Neural crest cell (in vitro differentiated cells): ENCODE measurements at regions not wholly inside any gene's neighbourhood (a gene's known extent, or its start where the extent isn't known, plus 50 kb on each side); places are given as distances from the start of the nearest gene placed in this dataset.
A peak's percentile ranks its signal among the peaks of the same experiment; 100 is the strongest.

ENCODE experiments used
- DNase-seq: peaks from one replicate; pipeline ENCODE4 v3.0.0; 2021; ENCODE audit warnings: low read depth, mixed read lengths, low spot score
- H3K27ac Mint-ChIP-seq: one replicate; pipeline ENCODE4 v1.8.0; 2021; ENCODE audit warnings: mild to moderate bottlenecking, mixed read lengths; ENCODE audit not compliant: unreplicated experiment
- H3K27me3 Mint-ChIP-seq: 2 replicates; pipeline ENCODE4 v1.8.0; 2021; ENCODE audit warnings: low read depth, mild to moderate bottlenecking, mixed read lengths
- H3K36me3 Mint-ChIP-seq: 2 replicates; pipeline ENCODE4 v1.8.0; 2021; ENCODE audit warnings: low read depth, mild to moderate bottlenecking, mixed read lengths
- H3K4me1 Mint-ChIP-seq: 2 replicates; pipeline ENCODE4 v1.8.0; 2021; ENCODE audit warnings: mixed read lengths
- H3K4me3 Mint-ChIP-seq: one replicate; pipeline ENCODE4 v1.8.0; 2021; ENCODE audit warnings: mild to moderate bottlenecking, mixed read lengths
- H3K9me3 Mint-ChIP-seq: 2 replicates; pipeline ENCODE4 v1.8.0; 2021; ENCODE audit warnings: mixed read lengths
- CTCF ChIP-seq: fragments of 200-600 bp; sonication (generic); conservative IDR thresholded peaks from 2 replicates; pipeline ENCODE4 v1.5.0; 2021; ENCODE audit warnings: antibody characterized with exemption, mild to moderate bottlenecking

GRCh38 chr11:92332986-92333385, 108.4 kb downstream of the FAT3 start:
- H3K36me3 Mint-ChIP-seq: no peaks in the 10 kb centered on the region
- no peak for DNase-seq
- H3K27me3 Mint-ChIP-seq: no peaks in the 10 kb centered on the region
- H3K4me3 Mint-ChIP-seq: no peak overlapping the region
- H3K9me3 Mint-ChIP-seq: peaks cover 2% of the 10 kb centered on the region
- no peak for TF ChIP-seq CTCF
- no peak overlapping the region for H3K27ac Mint-ChIP-seq
- H3K4me1 Mint-ChIP-seq: peaks cover 39% of the 10 kb centered on the region

GRCh38 chr11:92340839-92341238, 116.2 kb downstream of the FAT3 start:
- no peak for DNase-seq
- peak; percentile 42 for TF ChIP-seq CTCF
- Mint-ChIP-seq H3K9me3 (no peaks in the 10 kb centered on the region), H3K36me3 (peaks cover 2% of the 10 kb centered on the region), H3K27ac (no peak overlapping the region), H3K27me3 (no peaks in the 10 kb centered on the region), H3K4me3 (no peak overlapping the region), H3K4me1 (no peaks in the 10 kb centered on the region)

- Mint-ChIP-seq H3K36me3 (peaks cover 2% of the 10 kb centered on the region), H3K27ac (no peak overlapping the region), H3K27me3 (no peaks in the 10 kb centered on the region), H3K4me3 (no peak overlapping the region), H3K4me1 (peaks cover 3% of the 10 kb centered on the region), H3K9me3 (no peaks in the 10 kb centered on the region)
- no peak for TF ChIP-seq CTCF
- DNase-seq: no peak
These were observed 117.6 kb downstream of the FAT3 start for GRCh38 chr11:92342034-92342720.

- no peaks in the 10 kb centered on the region for H3K9me3 Mint-ChIP-seq
- H3K4me1 Mint-ChIP-seq: peaks cover 5% of the 10 kb centered on the region
- H3K27me3 Mint-ChIP-seq: no peaks in the 10 kb centered on the region
- H3K27ac Mint-ChIP-seq: no peak overlapping the region
- H3K4me3 Mint-ChIP-seq: no peak overlapping the region
- H3K36me3 Mint-ChIP-seq: peaks cover 2% of the 10 kb centered on the region
- no peak for DNase-seq
- TF ChIP-seq CTCF: no peak
These were observed 118.3 kb downstream of the FAT3 start for GRCh38 chr11:92342886-92343285.

GRCh38 chr11:92346220-92346619, 121.6 kb downstream of the FAT3 start:
- H3K9me3 Mint-ChIP-seq: no peaks in the 10 kb centered on the region
- no peak overlapping the region for H3K27ac Mint-ChIP-seq
- no peak overlapping the region for H3K4me3 Mint-ChIP-seq
- H3K4me1 Mint-ChIP-seq: peaks cover 5% of the 10 kb centered on the region
- no peak for DNase-seq
- no peaks in the 10 kb centered on the region for H3K36me3 Mint-ChIP-seq
- no peak for TF ChIP-seq CTCF
- H3K27me3 Mint-ChIP-seq: no peaks in the 10 kb centered on the region
